ENCODE measurements at regions not wholly inside any gene's neighbourhood (a gene's known extent, or its start where the extent isn't known, plus 50 kb on each side); places are given as distances from the start of the nearest gene placed in this dataset.

DNA sequence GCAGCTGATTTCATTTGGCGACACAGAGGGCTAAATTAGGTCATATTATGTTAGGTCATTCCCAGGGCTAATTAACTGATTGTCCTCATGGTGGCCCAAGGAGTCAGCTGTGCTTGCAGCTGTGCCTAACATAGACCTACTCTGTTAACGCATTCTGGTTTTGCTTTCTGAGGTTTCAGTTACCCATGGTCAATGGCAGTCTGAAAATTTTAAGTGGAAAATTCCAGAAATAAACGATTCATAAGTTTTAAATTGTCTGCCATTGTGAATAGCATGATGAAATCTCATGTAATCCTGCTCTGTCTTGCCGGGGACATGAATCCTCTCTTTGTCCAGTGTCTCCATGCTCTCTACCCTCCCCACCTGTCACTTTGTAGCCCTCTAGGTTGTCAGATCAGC, 168.7 kb downstream of the KCNS3 start:
- no peaks in the 10 kb centered on the region for H3K27me3 ChIP-seq (ENCODE audit: control insufficient read depth, extremely low read depth, insufficient read depth, low read length)
- peaks cover 29% of the 10 kb centered on the region for H3K4me1 ChIP-seq (ENCODE audit: control insufficient read depth, extremely low read depth, insufficient read depth, low read length)
- H3K9me1 ChIP-seq (ENCODE audit: control insufficient read depth, extremely low read depth, insufficient read depth, low read length), result no peaks in the 10 kb centered on the region
- H2AFZ ChIP-seq (ENCODE audit: control insufficient read depth, low read length), result no peak overlapping the region
- H3K9ac ChIP-seq (ENCODE audit: control insufficient read depth, extremely low read depth, insufficient read depth, low read length), result peak overlapping the region; percentile 14
- H3K79me2 ChIP-seq (ENCODE audit: control insufficient read depth, insufficient read depth, low read length), result no peaks in the 10 kb centered on the region
- no peak overlapping the region for H3K4me3 ChIP-seq (ENCODE audit: control insufficient read depth in 2 of 3, extremely low read depth in 1 of 3, insufficient read depth in 2 of 3, low read depth in 1 of 3, low read length in 3 of 3)
- H3K36me3 ChIP-seq (ENCODE audit: control insufficient read depth in 2 of 2, extremely low read depth in 1 of 2, insufficient read depth in 2 of 2, low read length in 2 of 2), result no peaks in the 10 kb centered on the region
- peak overlapping the region; percentile 73 for H3K27ac ChIP-seq (ENCODE audit: control insufficient read depth, insufficient read depth, low read length)
- peak overlapping the region; percentile 69 for H3K4me2 ChIP-seq (ENCODE audit: control insufficient read depth, extremely low read depth, insufficient read depth, low read depth, low read length)
- no peak for TF ChIP-seq EZH2 (IDR thresholded peaks at IDR 0.05; ENCODE audit: low read length)
- TF ChIP-seq, protein P1, sequence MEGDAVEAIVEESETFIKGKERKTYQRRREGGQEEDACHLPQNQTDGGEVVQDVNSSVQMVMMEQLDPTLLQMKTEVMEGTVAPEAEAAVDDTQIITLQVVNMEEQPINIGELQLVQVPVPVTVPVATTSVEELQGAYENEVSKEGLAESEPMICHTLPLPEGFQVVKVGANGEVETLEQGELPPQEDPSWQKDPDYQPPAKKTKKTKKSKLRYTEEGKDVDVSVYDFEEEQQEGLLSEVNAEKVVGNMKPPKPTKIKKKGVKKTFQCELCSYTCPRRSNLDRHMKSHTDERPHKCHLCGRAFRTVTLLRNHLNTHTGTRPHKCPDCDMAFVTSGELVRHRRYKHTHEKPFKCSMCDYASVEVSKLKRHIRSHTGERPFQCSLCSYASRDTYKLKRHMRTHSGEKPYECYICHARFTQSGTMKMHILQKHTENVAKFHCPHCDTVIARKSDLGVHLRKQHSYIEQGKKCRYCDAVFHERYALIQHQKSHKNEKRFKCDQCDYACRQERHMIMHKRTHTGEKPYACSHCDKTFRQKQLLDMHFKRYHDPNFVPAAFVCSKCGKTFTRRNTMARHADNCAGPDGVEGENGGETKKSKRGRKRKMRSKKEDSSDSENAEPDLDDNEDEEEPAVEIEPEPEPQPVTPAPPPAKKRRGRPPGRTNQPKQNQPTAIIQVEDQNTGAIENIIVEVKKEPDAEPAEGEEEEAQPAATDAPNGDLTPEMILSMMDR (optimal IDR thresholded peaks at IDR 0.05 in 1 of 3, IDR thresholded peaks at IDR 0.05 in 1 of 3, conservative IDR thresholded peaks at IDR 0.05 in 1 of 3; ENCODE audit: extremely low read depth in 1 of 3, insufficient read depth in 2 of 3, low read length in 3 of 3), result no peak
- no peaks in the 10 kb centered on the region for H4K20me1 ChIP-seq (ENCODE audit: control insufficient read depth, extremely low read depth, insufficient read depth, low read length)
- FAIRE-seq (no peak), DNase-seq (ENCODE audit: low read depth, low spot score) (no peak)
- dilution Hi-C loops (cut with MboI; ENCODE audit: extremely low pct_ligation_motif_present, low sequenced_read_pairs), result no loop called here
- H3K9me3 ChIP-seq (ENCODE audit: control insufficient read depth, low read depth, low read length), result no peaks in the 10 kb centered on the region

DNA sequence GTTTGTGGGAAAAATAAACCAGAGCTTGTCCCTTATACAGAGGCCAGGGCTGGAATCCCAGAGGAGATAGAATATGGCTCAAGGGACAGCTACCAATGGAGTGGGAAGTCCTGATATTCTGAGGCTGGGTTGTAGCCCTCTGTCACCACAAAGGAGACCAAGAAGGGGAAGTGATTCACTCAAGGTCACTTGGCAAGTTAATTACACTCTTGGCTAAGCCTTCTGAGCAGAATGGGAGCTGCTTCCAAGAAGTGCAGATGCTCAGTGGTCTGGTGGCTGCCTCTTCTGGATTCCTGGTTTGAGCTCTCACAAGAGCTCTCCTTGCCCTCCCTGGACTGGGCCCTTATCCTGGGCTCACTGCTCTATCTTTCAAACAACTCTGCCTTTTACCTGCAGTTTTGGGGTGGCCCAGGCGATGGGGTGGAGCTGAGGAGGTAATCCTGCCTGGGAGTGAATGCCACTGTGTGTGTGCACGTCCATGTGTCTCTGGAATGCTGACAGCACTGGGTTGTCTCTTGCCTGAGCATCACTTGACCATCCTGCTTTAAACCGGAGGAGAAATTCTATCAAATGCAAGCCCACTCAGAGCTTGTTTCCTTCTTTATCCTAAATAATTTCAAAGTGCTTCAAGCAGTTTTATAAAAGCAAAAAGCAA, 168.2 kb downstream of the KCNS3 start:
- DNase-seq (ENCODE audit: low read depth, low spot score) (no peak), FAIRE-seq (peak; percentile 39)
- Histone ChIP-seq H3K9me3 (ENCODE audit: control insufficient read depth, low read depth, low read length) (no peaks in the 10 kb centered on the region), H3K4me1 (ENCODE audit: control insufficient read depth, extremely low read depth, insufficient read depth, low read length) (peaks cover 29% of the 10 kb centered on the region), H3K27ac (ENCODE audit: control insufficient read depth, insufficient read depth, low read length) (no peak overlapping the region), H3K9ac (ENCODE audit: control insufficient read depth, extremely low read depth, insufficient read depth, low read length) (no peak overlapping the region), H3K4me2 (ENCODE audit: control insufficient read depth, extremely low read depth, insufficient read depth, low read depth, low read length) (no peak overlapping the region), H3K27me3 (ENCODE audit: control insufficient read depth, extremely low read depth, insufficient read depth, low read length) (no peaks in the 10 kb centered on the region), H3K9me1 (ENCODE audit: control insufficient read depth, extremely low read depth, insufficient read depth, low read length) (no peaks in the 10 kb centered on the region), H2AFZ (ENCODE audit: control insufficient read depth, low read length) (no peak overlapping the region), H4K20me1 (ENCODE audit: control insufficient read depth, extremely low read depth, insufficient read depth, low read length) (no peaks in the 10 kb centered on the region), H3K79me2 (ENCODE audit: control insufficient read depth, insufficient read depth, low read length) (no peaks in the 10 kb centered on the region), H3K36me3 (ENCODE audit: control insufficient read depth in 2 of 2, extremely low read depth in 1 of 2, insufficient read depth in 2 of 2, low read length in 2 of 2) (no peaks in the 10 kb centered on the region), H3K4me3 (ENCODE audit: control insufficient read depth in 2 of 3, extremely low read depth in 1 of 3, insufficient read depth in 2 of 3, low read depth in 1 of 3, low read length in 3 of 3) (no peak overlapping the region)
- dilution Hi-C loops (cut with MboI; ENCODE audit: extremely low pct_ligation_motif_present, low sequenced_read_pairs), result no loop called here
- TF ChIP-seq, protein P1 (optimal IDR thresholded peaks at IDR 0.05 in 1 of 3, IDR thresholded peaks at IDR 0.05 in 1 of 3, conservative IDR thresholded peaks at IDR 0.05 in 1 of 3; ENCODE audit: extremely low read depth in 1 of 3, insufficient read depth in 2 of 3, low read length in 3 of 3), result no peak
- TF ChIP-seq EZH2 (IDR thresholded peaks at IDR 0.05; ENCODE audit: low read length), result no peak

All from keratinocyte (primary cell).